GM12873 (cell line): ENCODE measurements at regions not wholly inside any gene's neighbourhood (a gene's known extent, or its start where the extent isn't known, plus 50 kb on each side); places are given as distances from the start of the nearest gene placed in this dataset.

ENCODE experiments used
- CTCF ChIP-seq: IDR thresholded peaks from 2 replicates; pipeline ENCODE4 v1.5.1; 2012; ENCODE audit warnings: low read depth, mild to moderate bottlenecking, moderate library complexity, low read length, control low read depth; ENCODE audit not compliant: insufficient read depth; ENCODE audit errors: missing control alignments

GRCh38 chr2:42848265-42848664 is 55.9 kb upstream of the HAAO start:
- TF ChIP-seq CTCF = no peak

DNA sequence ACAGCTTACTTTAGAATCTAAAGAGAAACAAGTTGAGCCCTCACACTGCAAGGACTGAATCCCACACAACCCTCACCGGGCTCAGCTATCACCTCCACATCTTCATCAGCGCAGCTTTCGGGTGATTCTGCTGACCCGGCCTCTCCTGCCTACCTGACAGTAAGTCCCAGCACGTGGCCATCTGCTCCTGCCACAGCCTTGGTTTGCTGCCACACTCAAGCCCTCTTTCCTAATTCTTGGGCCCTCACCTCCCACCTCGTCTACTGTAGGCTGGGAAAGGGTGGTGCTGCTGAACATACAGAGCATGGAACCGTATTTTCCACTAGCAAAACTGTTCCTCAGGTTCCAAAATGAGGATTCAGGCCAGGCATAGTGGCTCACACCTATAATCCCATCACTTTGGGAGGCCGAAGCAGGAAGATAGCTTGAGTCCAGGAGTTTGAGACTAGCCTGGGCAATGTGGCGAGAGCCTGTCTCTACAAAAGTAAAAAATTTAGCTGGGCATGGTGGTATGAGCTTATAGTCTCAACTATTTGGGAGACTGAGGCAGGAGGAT is 55.3 kb upstream of the HAAO start:
- no peak for TF ChIP-seq CTCF

DNA sequence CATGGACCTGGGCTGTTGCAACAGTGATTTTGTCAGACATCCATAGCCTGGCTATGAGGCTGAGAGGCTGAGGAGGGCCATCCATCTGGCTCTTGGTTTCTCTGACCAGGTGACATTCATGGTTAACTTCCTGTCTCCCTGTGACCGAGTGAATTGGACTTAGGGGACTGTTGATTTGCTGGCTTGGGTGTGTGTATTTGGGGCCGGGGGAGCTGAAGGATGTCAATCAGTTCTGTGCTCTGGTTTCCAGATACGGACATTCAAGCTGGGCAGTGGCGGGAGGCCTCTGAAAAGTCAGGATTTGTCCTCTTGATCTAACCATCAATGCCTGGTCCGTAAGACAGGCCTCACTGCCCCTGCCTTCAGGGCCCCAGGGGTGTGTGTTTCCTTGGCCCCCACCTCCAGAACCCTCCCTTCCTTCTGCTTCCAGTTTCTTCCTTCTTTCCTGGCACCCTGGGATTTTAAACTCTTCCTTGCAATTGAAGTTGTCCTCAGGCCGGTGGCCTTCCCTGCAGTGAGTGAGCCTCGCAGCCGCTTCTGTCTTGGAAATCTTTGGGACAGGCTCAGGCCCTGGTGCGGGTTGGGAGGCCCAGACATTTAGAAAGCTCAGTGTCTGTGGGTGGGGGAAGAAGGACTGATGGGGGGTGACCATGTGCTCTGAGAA is 54.7 kb upstream of the HAAO start:
- TF ChIP-seq CTCF = no peak

DNA sequence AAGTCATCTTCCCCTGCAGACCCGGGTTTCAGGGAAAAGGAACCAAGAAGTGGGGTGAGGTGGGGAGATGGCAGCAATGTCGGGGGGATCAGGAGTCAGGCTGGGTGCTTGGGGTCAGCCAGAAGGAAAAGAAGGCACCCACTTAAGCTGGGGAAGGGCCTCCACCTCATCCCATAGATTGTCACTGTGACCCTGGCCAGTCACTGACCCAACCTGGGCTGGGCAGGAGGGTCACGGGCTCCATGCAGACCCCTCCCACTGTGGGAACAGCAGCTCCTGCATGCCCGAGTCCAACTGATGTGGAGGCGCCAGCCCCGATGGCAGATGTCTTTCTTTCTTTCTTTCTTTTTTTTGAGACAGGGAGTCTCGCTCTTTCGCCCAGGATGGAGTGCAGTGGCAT is 53.6 kb upstream of the HAAO start:
- TF ChIP-seq CTCF = no peak

DNA sequence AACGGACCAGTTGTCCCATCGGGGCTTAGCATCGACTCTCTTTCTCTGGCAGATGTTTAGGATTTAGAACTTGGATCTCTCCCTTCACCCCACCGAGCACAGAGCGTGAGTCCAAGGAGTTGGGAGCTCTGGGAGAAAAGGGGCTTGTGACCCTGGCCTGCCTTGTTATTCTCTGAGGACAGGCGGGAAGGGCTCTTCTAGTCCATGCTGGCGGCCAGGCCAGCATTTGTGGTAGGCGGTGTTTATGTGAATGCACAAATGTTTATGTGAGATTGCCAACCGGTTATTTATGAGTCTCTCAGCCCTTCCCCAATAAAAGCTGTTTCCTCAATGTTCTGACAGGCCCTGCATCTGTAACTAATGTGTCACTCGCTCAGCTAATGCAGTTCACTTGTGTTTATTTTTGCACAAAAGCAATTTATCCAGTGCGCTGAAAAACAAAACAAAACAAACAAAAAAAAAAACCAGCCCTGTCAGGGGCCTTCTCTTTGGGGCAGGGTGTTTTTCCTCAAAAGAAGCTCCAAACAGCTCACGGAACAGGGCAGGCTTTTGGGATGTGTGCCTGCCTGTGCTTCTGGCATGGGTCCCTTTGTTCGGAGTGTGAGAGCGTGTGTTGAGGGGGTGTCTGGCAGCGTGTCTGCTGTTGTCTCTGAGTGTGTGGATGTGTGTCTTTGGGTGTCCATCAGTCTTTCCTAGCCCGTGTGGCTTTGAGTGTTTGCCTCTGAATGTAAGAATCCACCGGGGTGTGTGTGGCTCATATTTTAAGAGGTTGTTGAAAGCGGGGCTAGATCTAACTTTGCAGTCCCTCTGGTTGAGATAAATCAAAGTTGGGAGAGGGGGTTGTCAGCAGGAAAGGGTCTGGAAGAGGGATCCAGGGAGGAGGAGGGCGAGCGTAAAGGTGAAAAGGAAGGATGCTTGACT is 52.8 kb upstream of the HAAO start:
- TF ChIP-seq CTCF = no peak

- no peak for TF ChIP-seq CTCF
These were observed 52.0 kb upstream of the HAAO start for GRCh38 chr2:42844366-42844765.

- TF ChIP-seq CTCF = no peak
These were observed 51.2 kb upstream of the HAAO start for GRCh38 chr2:42843611-42844010.
